ENCODE measurements at regions not wholly inside any gene's neighbourhood (a gene's known extent, or its start where the extent isn't known, plus 50 kb on each side); places are given as distances from the start of the nearest gene placed in this dataset.
"Not testable (repeated sequence)": the region's sequence is repeated elsewhere in the genome, so short reads cannot be mapped to it uniquely, and the experiment has no call there.

DNA sequence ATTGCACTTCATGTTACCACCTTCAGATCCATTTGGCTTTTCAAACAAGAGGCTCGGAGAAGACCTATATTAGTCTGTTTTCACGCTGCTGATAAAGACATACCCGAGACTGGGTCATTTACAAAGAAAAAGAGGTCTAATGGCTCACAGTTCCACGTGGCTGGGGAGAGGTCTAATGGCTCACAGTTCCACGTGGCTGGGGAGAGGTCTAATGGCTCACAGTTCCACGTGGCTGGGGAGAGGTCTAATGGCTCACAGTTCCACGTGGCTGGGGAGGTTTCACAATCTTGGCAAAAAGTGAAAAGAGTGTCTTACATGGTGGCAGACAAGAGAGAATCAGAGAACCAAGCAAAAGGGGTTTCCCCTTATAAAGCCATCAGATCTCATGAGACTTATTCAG, 268.0 kb downstream of the C16orf95 start:
- H3K27ac ChIP-seq (ENCODE audit: low read depth in 1 of 3, low read length in 2 of 3); H3K4me3 ChIP-seq (ENCODE audit: low read depth in 1 of 3, low read length in 3 of 3); H3K9me3 ChIP-seq (ENCODE audit: control insufficient read depth in 2 of 2, insufficient read depth in 1 of 2, low read depth in 1 of 2, low read length in 1 of 2); DNase-seq; H3K4me1 ChIP-seq (ENCODE audit: control insufficient read depth in 3 of 3, insufficient read depth in 2 of 3, low read depth in 1 of 3, low read length in 2 of 3); H3K36me3 ChIP-seq (ENCODE audit: control insufficient read depth in 3 of 3, insufficient read depth in 2 of 3, low read depth in 1 of 3, low read length in 3 of 3); FAIRE-seq: not testable (repeated sequence)
- WGBS, 3 donors = 51 to 70% (median 52%) methylated on average over 7 of the region's 7 CpGs
- peaks cover 0 to 11% (median 0%) of the 10 kb centered on the region in 3 donors for H3K27me3 ChIP-seq (ENCODE audit: control insufficient read depth in 3 of 3, insufficient read depth in 3 of 3, low read length in 3 of 3)

DNA sequence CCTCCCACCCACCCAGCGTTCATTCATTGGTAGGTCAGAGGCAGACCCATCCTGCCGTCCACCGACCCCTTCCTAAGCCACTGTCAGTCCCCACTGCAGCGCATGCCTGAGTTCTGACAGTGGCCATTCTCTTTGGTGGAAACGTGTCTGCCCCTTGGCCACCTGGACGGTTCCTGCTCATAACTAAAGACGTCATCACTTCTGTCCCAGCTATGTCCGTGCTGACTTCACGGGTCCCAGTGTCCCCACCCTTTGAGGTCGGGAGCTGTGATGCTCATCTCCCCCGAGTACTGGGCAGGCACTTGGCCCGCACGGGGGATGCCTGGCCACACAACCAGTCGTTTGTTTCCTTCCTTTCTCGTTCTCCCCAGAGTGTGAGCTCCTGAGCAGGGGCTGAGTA, 267.1 kb downstream of the C16orf95 start:
- H3K36me3 ChIP-seq (ENCODE audit: control insufficient read depth in 3 of 3, insufficient read depth in 2 of 3, low read depth in 1 of 3, low read length in 3 of 3) = no peaks in the 10 kb centered on the region
- H3K9me3 ChIP-seq (ENCODE audit: control insufficient read depth in 2 of 2, insufficient read depth in 1 of 2, low read depth in 1 of 2, low read length in 1 of 2) = peaks cover 0 to 12% of the 10 kb centered on the region in 2 donors
- 83 to 86% (median 84%) methylated on average over 15 of the region's 15 CpGs for WGBS, 3 donors
- no peak for DNase-seq
- H3K4me3 ChIP-seq (ENCODE audit: low read depth in 1 of 3, low read length in 3 of 3) = no peak overlapping the region
- H3K27ac ChIP-seq (ENCODE audit: low read depth in 1 of 3, low read length in 2 of 3) = no peak overlapping the region
- H3K27me3 ChIP-seq (ENCODE audit: control insufficient read depth in 3 of 3, insufficient read depth in 3 of 3, low read length in 3 of 3) = peaks cover 0 to 15% (median 1%) of the 10 kb centered on the region in 3 donors
- FAIRE-seq = no peak
- H3K4me1 ChIP-seq (ENCODE audit: control insufficient read depth in 3 of 3, insufficient read depth in 2 of 3, low read depth in 1 of 3, low read length in 2 of 3) = no peaks in the 10 kb centered on the region

DNA sequence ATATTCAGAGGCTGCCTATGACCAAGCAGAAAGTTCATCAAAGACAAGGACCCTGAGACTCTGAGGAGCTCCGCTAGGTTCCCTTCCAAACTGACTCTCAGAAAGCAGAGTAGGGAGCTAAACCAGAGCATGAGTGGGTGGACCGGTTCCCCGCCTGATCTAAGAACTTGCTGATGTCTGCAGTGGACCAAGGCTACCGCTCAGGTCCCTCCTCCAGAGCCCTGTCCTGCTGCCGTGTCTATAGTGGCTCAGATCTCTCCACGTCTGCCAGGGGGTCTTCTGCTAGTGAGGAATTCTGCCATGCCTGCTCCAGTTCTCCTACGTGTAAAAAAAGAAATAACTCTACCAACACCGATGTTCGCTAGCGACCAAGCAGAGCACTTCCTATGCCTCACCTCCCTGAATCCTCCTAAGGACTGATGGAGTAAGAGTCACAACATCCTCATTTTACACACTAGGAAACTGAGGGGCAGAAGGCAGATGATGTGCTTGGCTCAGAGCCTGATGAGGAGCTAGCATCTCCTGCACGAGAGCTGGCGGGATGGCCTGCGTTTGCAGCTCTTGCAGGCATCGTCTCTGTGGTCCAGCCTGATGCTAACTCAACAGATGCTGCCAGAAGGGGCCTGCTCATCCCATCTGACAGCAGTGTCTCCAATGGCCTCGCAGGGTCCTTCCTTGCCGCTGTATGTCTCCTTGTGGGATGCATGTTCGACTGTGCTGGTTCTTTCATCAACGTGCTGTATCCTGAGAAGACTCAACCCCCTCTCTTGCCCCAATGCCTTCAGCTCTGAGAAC, 265.5 kb downstream of the C16orf95 start:
- DNase-seq (no peak), FAIRE-seq (no peak)
- Histone ChIP-seq H3K36me3 (ENCODE audit: control insufficient read depth in 3 of 3, insufficient read depth in 2 of 3, low read depth in 1 of 3, low read length in 3 of 3) (no peaks in the 10 kb centered on the region), H3K27me3 (ENCODE audit: control insufficient read depth in 3 of 3, insufficient read depth in 3 of 3, low read length in 3 of 3) (peaks cover 0 to 15% (median 1%) of the 10 kb centered on the region in 3 donors), H3K27ac (ENCODE audit: low read depth in 1 of 3, low read length in 2 of 3) (no peak overlapping the region), H3K4me1 (ENCODE audit: control insufficient read depth in 3 of 3, insufficient read depth in 2 of 3, low read depth in 1 of 3, low read length in 2 of 3) (no peaks in the 10 kb centered on the region), H3K4me3 (ENCODE audit: low read depth in 1 of 3, low read length in 3 of 3) (no peak overlapping the region), H3K9me3 (ENCODE audit: control insufficient read depth in 2 of 2, insufficient read depth in 1 of 2, low read depth in 1 of 2, low read length in 1 of 2) (peaks cover 0 to 12% of the 10 kb centered on the region in 2 donors)
- 82 to 85% (median 82%) methylated on average over 18 of the region's 18 CpGs for WGBS, 3 donors

DNA sequence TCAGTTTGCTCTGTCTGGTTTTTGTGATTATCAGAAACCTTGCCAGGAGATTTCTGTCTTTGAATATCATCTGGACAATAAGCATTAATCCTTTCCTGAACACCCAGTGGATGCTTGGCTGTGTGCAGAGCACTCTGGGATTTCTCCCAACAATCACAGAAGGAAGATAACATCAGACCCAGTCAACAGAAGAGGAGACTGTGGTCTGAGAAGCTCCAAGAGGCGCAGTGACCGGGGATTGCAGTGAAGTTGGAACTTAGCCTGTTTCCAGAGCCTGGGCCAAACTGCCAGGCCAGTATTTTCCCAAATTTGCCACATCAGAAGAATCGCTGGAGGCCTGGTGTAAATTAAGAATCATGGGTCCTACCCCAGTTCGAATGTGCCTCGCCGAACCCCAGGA, 264.7 kb downstream of the C16orf95 start:
- peaks cover 0 to 10% (median 1%) of the 10 kb centered on the region in 3 donors for H3K27me3 ChIP-seq (ENCODE audit: control insufficient read depth in 3 of 3, insufficient read depth in 3 of 3, low read length in 3 of 3)
- peaks cover 0 to 12% of the 10 kb centered on the region in 2 donors for H3K9me3 ChIP-seq (ENCODE audit: control insufficient read depth in 2 of 2, insufficient read depth in 1 of 2, low read depth in 1 of 2, low read length in 1 of 2)
- H3K4me3 ChIP-seq (ENCODE audit: low read depth in 1 of 3, low read length in 3 of 3) = no peak overlapping the region
- 72 to 80% (median 77%) methylated on average over 6 of the region's 6 CpGs for WGBS, 3 donors
- H3K27ac ChIP-seq (ENCODE audit: low read depth in 1 of 3, low read length in 2 of 3) = no peak overlapping the region
- no peaks in the 10 kb centered on the region for H3K36me3 ChIP-seq (ENCODE audit: control insufficient read depth in 3 of 3, insufficient read depth in 2 of 3, low read depth in 1 of 3, low read length in 3 of 3)
- FAIRE-seq (no peak), DNase-seq (no peak)
- no peaks in the 10 kb centered on the region for H3K4me1 ChIP-seq (ENCODE audit: control insufficient read depth in 3 of 3, insufficient read depth in 2 of 3, low read depth in 1 of 3, low read length in 2 of 3)

DNA sequence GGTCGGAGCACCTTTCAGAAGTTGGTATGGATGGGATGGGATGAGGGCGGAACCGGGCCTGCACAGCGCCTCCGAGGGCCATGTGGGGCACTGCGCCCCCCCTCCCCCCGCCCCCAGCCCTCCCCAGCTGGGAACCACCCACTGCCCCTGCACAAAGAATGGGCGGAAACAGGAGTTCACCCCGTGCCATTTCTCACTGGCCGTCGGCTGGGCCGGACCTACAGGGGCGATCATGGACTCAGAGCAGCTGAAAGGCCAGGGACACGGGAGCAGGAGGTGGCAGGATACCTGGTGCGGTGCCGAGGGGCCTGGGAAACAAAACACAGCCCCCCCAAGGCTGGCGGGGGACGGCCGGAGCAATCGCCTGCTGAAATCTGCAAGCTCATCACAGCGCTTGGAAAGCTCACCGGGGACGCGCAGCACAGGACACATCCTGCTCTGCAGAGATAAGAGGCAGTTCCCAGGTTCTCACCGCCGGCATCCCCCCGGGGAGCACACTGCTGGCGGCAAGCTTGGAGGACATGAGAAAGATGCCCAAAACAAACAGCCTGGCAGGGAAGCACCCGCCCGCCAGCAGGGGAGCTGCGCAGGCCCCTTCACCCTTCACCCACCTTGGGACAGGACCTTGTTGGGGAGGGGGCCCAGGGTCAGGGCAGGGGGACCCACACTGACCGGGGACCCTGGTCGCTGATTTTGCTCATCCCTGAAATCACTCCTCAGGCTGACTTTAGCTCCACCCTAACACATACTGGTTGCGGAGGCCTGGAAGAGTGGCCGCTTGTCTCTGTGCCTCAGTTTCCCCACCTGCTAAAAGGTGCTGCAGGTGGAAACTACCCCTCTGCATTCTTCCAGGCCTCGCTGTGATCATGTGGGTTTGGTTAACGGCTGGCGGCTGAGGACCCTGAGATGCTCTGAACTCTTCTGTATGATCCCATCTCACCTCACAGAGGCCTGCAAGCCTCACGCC, 263.9 kb downstream of the C16orf95 start:
- Histone ChIP-seq H3K27me3 (ENCODE audit: control insufficient read depth in 3 of 3, insufficient read depth in 3 of 3, low read length in 3 of 3) (peaks cover 0 to 9% (median 1%) of the 10 kb centered on the region in 3 donors), H3K4me1 (ENCODE audit: control insufficient read depth in 3 of 3, insufficient read depth in 2 of 3, low read depth in 1 of 3, low read length in 2 of 3) (no peaks in the 10 kb centered on the region), H3K4me3 (ENCODE audit: low read depth in 1 of 3, low read length in 3 of 3) (no peak overlapping the region), H3K9me3 (ENCODE audit: control insufficient read depth in 2 of 2, insufficient read depth in 1 of 2, low read depth in 1 of 2, low read length in 1 of 2) (peaks cover 0 to 12% of the 10 kb centered on the region in 2 donors), H3K27ac (ENCODE audit: low read depth in 1 of 3, low read length in 2 of 3) (no peak overlapping the region), H3K36me3 (ENCODE audit: control insufficient read depth in 3 of 3, insufficient read depth in 2 of 3, low read depth in 1 of 3, low read length in 3 of 3) (no peaks in the 10 kb centered on the region)
- 43 to 54% (median 49%) methylated on average over 38 to 39 of the region's 39 CpGs for WGBS, 3 donors
- DNase-seq (no peak), FAIRE-seq (no peak)

DNA sequence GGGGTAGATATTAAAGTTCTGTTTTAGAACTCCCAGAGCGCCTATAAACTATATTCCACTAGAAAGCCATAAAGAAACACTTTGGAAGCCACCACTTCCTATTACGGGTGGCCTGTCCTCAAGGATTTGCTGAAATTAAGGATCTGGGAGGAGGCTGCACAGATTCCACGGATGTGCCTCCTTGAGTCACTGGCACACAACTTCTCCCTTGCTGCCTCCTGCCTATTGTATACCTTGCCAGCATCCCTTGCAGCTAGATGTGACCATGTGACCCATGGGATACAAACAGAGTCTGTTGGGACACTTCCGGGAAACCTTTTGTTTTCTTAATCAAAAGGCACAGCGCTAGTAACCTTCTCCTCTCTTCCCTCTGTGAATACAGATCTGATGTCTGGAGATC, 263.0 kb downstream of the C16orf95 start:
- FAIRE-seq = no peak
- Histone ChIP-seq H3K27ac (ENCODE audit: low read depth in 1 of 3, low read length in 2 of 3) (no peak overlapping the region), H3K27me3 (ENCODE audit: control insufficient read depth in 3 of 3, insufficient read depth in 3 of 3, low read length in 3 of 3) (peaks cover 0 to 9% (median 1%) of the 10 kb centered on the region in 3 donors), H3K4me1 (ENCODE audit: control insufficient read depth in 3 of 3, insufficient read depth in 2 of 3, low read depth in 1 of 3, low read length in 2 of 3) (no peaks in the 10 kb centered on the region), H3K36me3 (ENCODE audit: control insufficient read depth in 3 of 3, insufficient read depth in 2 of 3, low read depth in 1 of 3, low read length in 3 of 3) (no peaks in the 10 kb centered on the region), H3K4me3 (ENCODE audit: low read depth in 1 of 3, low read length in 3 of 3) (no peak overlapping the region), H3K9me3 (ENCODE audit: control insufficient read depth in 2 of 2, insufficient read depth in 1 of 2, low read depth in 1 of 2, low read length in 1 of 2) (peaks cover 0 to 12% of the 10 kb centered on the region in 2 donors)
- DNase-seq = no peak
- WGBS, 3 donors = 86 to 90% (median 89%) methylated on average over 5 of the region's 5 CpGs

DNA sequence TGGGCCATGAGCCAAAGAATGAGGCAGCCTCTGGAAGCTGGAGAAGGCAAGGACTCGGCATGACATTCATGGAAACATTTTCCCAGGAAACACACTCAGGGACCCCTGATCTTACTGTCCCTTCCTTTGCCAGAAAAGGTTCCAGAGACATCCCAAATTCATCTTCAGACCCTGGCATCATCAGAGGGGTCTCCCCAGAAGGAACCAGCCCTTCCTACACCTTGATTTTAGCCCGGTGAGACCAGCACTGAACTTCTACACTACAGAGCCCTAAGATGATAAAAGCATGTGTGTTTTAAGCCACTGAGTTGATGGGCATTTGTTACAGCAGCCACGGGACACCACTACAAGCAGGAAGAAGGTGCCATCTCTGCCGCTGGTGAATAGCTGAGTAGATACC, 262.3 kb downstream of the C16orf95 start:
- H3K36me3 ChIP-seq (ENCODE audit: control insufficient read depth in 3 of 3, insufficient read depth in 2 of 3, low read depth in 1 of 3, low read length in 3 of 3) = no peaks in the 10 kb centered on the region
- H3K9me3 ChIP-seq (ENCODE audit: control insufficient read depth in 2 of 2, insufficient read depth in 1 of 2, low read depth in 1 of 2, low read length in 1 of 2) = peaks cover 0 to 12% of the 10 kb centered on the region in 2 donors
- H3K4me1 ChIP-seq (ENCODE audit: control insufficient read depth in 3 of 3, insufficient read depth in 2 of 3, low read depth in 1 of 3, low read length in 2 of 3) = no peaks in the 10 kb centered on the region
- WGBS, 3 donors = 79 to 88% (median 82%) methylated on average over 4 of the region's 4 CpGs
- H3K4me3 ChIP-seq (ENCODE audit: low read depth in 1 of 3, low read length in 3 of 3) = no peak overlapping the region
- DNase-seq (no peak), FAIRE-seq (no peak)
- peaks cover 0 to 9% (median 1%) of the 10 kb centered on the region in 3 donors for H3K27me3 ChIP-seq (ENCODE audit: control insufficient read depth in 3 of 3, insufficient read depth in 3 of 3, low read length in 3 of 3)
- H3K27ac ChIP-seq (ENCODE audit: low read depth in 1 of 3, low read length in 2 of 3) = no peak overlapping the region

DNA sequence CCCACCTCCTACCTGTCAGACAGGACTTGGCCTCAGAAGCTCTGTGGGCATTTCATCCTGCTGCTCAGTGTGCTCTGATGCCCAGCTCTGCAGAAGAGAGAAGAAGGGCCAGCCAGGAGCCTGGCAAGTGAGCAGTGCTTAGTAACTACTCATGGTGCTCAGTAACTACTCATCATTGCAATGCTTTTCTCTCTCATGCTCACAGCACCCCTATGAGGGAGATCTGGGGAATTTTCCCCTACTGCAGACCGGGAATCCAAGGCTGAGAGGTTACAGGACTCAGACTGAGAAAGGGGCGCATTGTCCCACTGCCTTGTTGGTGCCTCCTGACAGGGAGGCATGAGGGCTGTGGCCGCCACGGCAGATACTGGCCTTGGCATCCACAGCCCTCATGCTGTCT, 261.1 kb downstream of the C16orf95 start:
- no peaks in the 10 kb centered on the region for H3K36me3 ChIP-seq (ENCODE audit: control insufficient read depth in 3 of 3, insufficient read depth in 2 of 3, low read depth in 1 of 3, low read length in 3 of 3)
- no peak for FAIRE-seq
- no peak for DNase-seq
- H3K27ac ChIP-seq (ENCODE audit: low read depth in 1 of 3, low read length in 2 of 3) = no peak overlapping the region
- WGBS, 3 donors = 65 to 86% (median 77%) methylated on average over 4 of the region's 4 CpGs
- H3K4me1 ChIP-seq (ENCODE audit: control insufficient read depth in 3 of 3, insufficient read depth in 2 of 3, low read depth in 1 of 3, low read length in 2 of 3) = no peaks in the 10 kb centered on the region
- no peak overlapping the region for H3K4me3 ChIP-seq (ENCODE audit: low read depth in 1 of 3, low read length in 3 of 3)
- H3K27me3 ChIP-seq (ENCODE audit: control insufficient read depth in 3 of 3, insufficient read depth in 3 of 3, low read length in 3 of 3) = peaks cover 0 to 9% (median 1%) of the 10 kb centered on the region in 3 donors
- peaks cover 0 to 12% of the 10 kb centered on the region in 2 donors for H3K9me3 ChIP-seq (ENCODE audit: control insufficient read depth in 2 of 2, insufficient read depth in 1 of 2, low read depth in 1 of 2, low read length in 1 of 2)

Measured in small intestine (tissue), 7 donors.